GM10248 (cell line): ENCODE measurements at regions not wholly inside any gene's neighbourhood (a gene's known extent, or its start where the extent isn't known, plus 50 kb on each side); places are given as distances from the start of the nearest gene placed in this dataset.

ENCODE experiments used
- CTCF ChIA-PET: fragments of 300-600 bp; sonication (Branson Sonifier 250); formaldehyde crosslinking; extraction: SDS; loops from one replicate; lab custom pipeline; 2021; ENCODE audit warnings: antibody characterized with exemption; lab: Yijun Ruan, JAX
- POLR2A ChIA-PET: fragments of 350-650 bp; sonication (Branson Sonifier 250); formaldehyde crosslinking; extraction: SDS; loops from one replicate; lab custom pipeline; 2020; ENCODE audit warnings: antibody characterized with exemption; lab: Yijun Ruan, JAX
- DNase-seq: peaks from one replicate; pipeline ENCODE4 v3.0.0; 2012; ENCODE audit errors: extremely low spot score
- CTCF ChIP-seq: IDR thresholded peaks from 2 replicates; pipeline ENCODE4 v1.5.1; 2012; ENCODE audit warnings: mild to moderate bottlenecking, low read depth; ENCODE audit errors: extremely low read depth, missing control alignments, control extremely low read depth

DNA sequence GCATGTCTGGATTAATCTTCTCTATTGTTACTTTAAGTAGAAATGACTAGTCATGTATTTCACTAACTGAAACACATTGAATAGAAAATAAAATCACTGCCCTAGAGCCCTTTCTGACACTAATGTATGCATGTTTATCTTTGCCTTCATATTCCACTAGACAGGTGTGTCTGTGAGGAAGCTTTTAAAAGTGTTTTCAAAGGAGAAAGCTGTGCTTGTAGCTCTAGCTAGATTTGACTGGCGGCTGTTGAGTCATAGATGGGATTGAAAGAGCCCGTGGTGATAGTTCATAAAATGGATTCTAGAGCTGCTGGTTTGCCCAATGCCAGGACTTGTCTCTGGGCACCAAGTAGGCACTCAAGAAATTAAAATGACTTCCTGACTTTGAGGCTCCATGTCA, 189.0 kb upstream of the PIRT start:
- DNase-seq, result no peak
- CTCF ChIA-PET, result no interaction called here
- no peak for TF ChIP-seq CTCF
- POLR2A ChIA-PET, result no interaction called here

DNA sequence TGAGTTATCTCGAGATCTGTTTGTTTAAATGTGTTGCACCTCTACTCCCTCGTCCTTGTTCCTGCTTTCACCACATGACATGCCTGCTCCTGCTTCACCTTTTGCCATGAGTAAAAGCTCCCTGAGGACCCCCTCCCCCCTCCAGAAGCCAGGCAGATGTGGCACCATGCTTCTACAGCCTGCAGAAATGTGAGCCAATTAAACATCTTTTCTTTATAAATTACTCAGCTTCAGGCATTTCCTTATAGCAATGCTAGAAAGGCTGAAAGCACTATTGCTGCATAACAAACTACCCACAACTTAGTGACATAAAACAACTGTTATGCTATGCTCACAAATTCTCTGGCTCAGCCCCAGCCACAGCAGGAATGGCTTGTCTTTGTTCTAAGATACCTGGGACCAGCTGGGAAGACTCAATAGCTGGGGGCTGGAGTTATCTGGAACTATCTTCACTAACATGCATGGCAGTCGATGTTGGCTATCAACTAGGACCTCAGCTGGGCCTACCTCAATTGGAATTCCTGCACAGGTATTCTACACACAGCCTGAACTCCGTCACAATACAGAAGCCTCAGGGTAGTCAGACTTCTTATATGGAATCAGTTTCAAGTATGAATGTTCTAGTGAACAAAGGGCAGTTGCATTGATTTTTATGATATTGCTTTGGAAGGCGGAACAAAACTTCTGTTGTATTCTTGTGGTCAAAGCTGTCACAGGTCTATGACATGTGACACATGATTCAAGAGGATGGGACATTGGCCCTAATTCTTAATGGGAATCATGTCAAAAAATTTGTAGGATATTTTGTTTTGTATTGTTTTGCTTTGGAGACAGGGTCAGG, 186.0 kb upstream of the PIRT start:
- ChIA-PET POLR2A (no interaction called here), CTCF (no interaction called here)
- DNase-seq, result no peak
- no peak for TF ChIP-seq CTCF

DNA sequence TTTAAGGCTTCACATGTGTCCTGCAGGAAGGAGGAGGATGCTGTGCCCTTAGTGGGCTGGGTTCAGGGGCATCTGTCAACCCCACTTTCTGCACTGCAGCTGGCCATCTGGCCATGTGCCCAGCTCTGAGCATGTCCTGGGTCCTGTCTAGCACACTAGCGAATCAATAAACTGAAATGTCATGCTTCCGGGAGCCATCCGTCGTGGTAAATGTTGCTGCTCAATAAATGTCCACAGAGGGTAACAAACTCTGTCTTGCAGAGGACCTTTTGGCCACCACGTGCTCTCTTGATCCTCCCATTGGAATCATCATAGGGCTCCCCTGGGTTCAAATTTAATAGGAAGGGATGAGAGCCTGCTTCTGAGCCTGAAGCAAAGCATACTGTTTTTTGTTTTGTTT, 168.6 kb upstream of the PIRT start:
- no peak for DNase-seq
- ChIA-PET POLR2A (no interaction called here), CTCF (no interaction called here)
- TF ChIP-seq CTCF, result no peak

DNA sequence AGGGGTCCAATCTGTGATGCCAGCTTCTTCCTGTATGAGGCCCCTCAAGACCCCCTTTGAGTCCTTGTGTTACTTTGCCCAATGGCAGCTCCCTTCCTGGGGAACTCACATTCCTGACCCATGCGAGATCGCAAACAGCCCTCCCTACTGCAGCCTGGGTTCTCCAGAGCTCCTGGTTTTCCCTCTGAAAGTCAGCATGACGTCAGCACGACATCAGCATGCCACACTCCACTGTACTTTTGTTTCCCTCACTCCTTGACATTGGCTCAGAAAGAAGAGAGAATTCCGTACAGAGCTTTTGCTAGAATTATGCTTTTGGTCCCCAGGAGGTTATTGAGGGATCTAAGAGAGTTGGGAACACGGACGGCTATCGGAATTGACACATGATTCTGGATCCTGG, 168.1 kb upstream of the PIRT start:
- no peak for DNase-seq
- ChIA-PET CTCF (no interaction called here), POLR2A (interaction anchor here (0.6 kb wide), 1 partner anchor 179 kb away, joined by 5 read pairs; no protein-coding TSS in a partner anchor)
- TF ChIP-seq CTCF, result no peak

GRCh38 chr17:11002417-11002816, 164.5 kb upstream of the PIRT start:
- ChIA-PET POLR2A (no interaction called here), CTCF (no interaction called here)
- no peak for TF ChIP-seq CTCF
- no peak for DNase-seq

DNA sequence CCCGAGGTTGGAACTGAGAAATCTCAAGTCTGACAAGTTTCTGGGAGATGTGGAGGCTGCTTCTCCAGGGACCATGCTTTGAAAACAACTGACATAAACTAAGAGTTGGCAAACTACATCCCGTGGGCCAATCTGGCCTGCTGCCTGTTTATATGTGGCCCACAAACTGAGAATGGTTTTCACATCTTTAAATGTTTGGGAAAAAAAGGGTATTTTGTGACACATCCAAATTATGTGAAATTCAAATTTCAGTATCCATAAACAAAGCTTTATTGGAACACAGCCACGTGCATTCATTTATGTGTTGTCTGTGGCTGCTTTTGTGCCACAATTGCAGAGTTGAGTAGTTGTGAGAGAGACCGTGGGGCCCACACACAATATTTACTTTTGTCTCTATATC, 163.8 kb upstream of the PIRT start:
- ChIA-PET POLR2A (no interaction called here), CTCF (no interaction called here)
- no peak for TF ChIP-seq CTCF
- no peak for DNase-seq
